GM12878 (cell line): ENCODE measurements at regions not wholly inside any gene's neighbourhood (a gene's known extent, or its start where the extent isn't known, plus 50 kb on each side); places are given as distances from the start of the nearest gene placed in this dataset.

Source experiments
- ATAC-seq: fragments of 200-7000 bp; cut with Tn5 transposase; 3 replicates; pipeline ENCODE4 v1.9.1; 2020; ENCODE audit warnings: mild to moderate bottlenecking, moderate library complexity
- BruUV-seq: library from RNA; stranded (reverse); fragments of 400-500 nt; replicated peaks from 2 replicates; lab custom pipeline; 2021; lab: Mats Ljungman, UMichigan
- CTCF ChIA-PET: fragments of 300-600 bp; sonication (Branson Sonifier 250); formaldehyde crosslinking; extraction: SDS; loops from one replicate; lab custom pipeline; 2021; ENCODE audit warnings: inconsistent platforms; lab: Yijun Ruan, JAX
- POLR2A ChIA-PET: fragments of 350-600 bp; formaldehyde crosslinking; extraction: SDS; loops from one replicate; lab custom pipeline; 2021; ENCODE audit warnings: inconsistent platforms; lab: Charles Lee
- RAD21 ChIA-PET: fragments of 300-600 bp; sonication (Branson Sonifier 250); formaldehyde crosslinking; loops from one replicate; lab custom pipeline; 2023; ENCODE audit warnings: antibody characterized with exemption; ENCODE audit not compliant: unreplicated experiment; lab: Charles Lee
- SMC1A ChIA-PET: fragments of 300-600 bp; sonication (Branson Sonifier 250); formaldehyde crosslinking; loops from one replicate; lab custom pipeline; 2023; ENCODE audit not compliant: unreplicated experiment, uncharacterized antibody; lab: Charles Lee
- DNase-seq: peaks from one replicate; pipeline ENCODE4 v3.0.0-alpha.2; 2011; ENCODE audit warnings: low read depth, low spot score
- FAIRE-seq: peaks from 3 replicates; lab custom pipeline; 2011; peaks lifted over from hg19 to GRCh38; lab: Jason Lieb, UNC
- H2AFZ ChIP-seq: 2 replicates; pipeline ENCODE4 v1.6.0; 2011; ENCODE audit warnings: low read depth, low read length, control low read depth; ENCODE audit not compliant: control insufficient read depth
- H3K27ac ChIP-seq: 2 replicates; pipeline ENCODE4 v1.5.1; 2011; ENCODE audit warnings: control low read depth; ENCODE audit not compliant: control insufficient read depth, insufficient read depth
- H3K27me3 ChIP-seq, 2 experiments: replicated peaks in 1 of 2; 2 replicates each; pipeline versions ENCODE4 v1.6.0 to v1.6.1; 2011; ENCODE audit warnings: low read length in 1 of 2; ENCODE audit not compliant: control insufficient read depth in 2 of 2, insufficient read depth in 2 of 2
- H3K36me3 ChIP-seq, 2 experiments: 2 replicates each; pipeline ENCODE4 v1.5.1; 2011; ENCODE audit warnings: low read length in 1 of 2; ENCODE audit not compliant: control insufficient read depth in 2 of 2, insufficient read depth in 2 of 2
- H3K4me1 ChIP-seq: 2 replicates; pipeline ENCODE4 v1.6.1; 2011; ENCODE audit warnings: mild to moderate bottlenecking, low read length, moderate library complexity, mixed read lengths; ENCODE audit not compliant: control insufficient read depth, insufficient read depth
- H3K4me2 ChIP-seq: 2 replicates; pipeline ENCODE4 v1.6.0; 2011; ENCODE audit warnings: control low read depth; ENCODE audit not compliant: control insufficient read depth, insufficient read depth
- H3K4me3 ChIP-seq: fragments of 200-600 bp; sonication (generic); 2 replicates; pipeline ENCODE4 v1.5.1; 2016
- H3K79me2 ChIP-seq: 2 replicates; pipeline ENCODE4 v1.6.0; 2011; ENCODE audit warnings: low read length; ENCODE audit not compliant: control insufficient read depth, insufficient read depth
- H3K9ac ChIP-seq: 2 replicates; pipeline ENCODE4 v1.8.0; 2011; ENCODE audit warnings: low read length, control low read depth, mixed read lengths; ENCODE audit not compliant: control insufficient read depth, insufficient read depth
- H3K9me3 ChIP-seq: replicated peaks from 3 replicates; pipeline ENCODE4 v1.5.1; 2011; ENCODE audit warnings: mild to moderate bottlenecking, low read length; ENCODE audit not compliant: control insufficient read depth, insufficient read depth
- H4K20me1 ChIP-seq: 2 replicates; pipeline ENCODE4 v1.6.0; 2011; ENCODE audit not compliant: control insufficient read depth, insufficient read depth
- ASH2L ChIP-seq: fragments of 300-600, 200-600 bp; sonication (generic); IDR thresholded peaks from 2 replicates; pipeline ENCODE4 v1.6.1; 2017; ENCODE audit warnings: low read depth, mild to moderate bottlenecking, borderline replicate concordance
- EZH2 ChIP-seq: IDR thresholded peaks from 2 replicates; pipeline ENCODE4 v1.6.1; 2012; ENCODE audit warnings: low read depth, mild to moderate bottlenecking, control low read depth, inconsistent platforms, low read length, borderline replicate concordance; ENCODE audit not compliant: control insufficient read depth
- MTA3 ChIP-seq: IDR thresholded peaks from 2 replicates; pipeline ENCODE4 v1.6.1; 2012; ENCODE audit warnings: low read length, inconsistent platforms, borderline replicate concordance
- PKNOX1 ChIP-seq: fragments of 450-650 bp; IDR thresholded peaks from 2 replicates; pipeline ENCODE4 v1.6.1; 2016; ENCODE audit warnings: mild to moderate bottlenecking
- TAF1 ChIP-seq: IDR thresholded peaks from 2 replicates; pipeline ENCODE4 v1.6.1; 2011; ENCODE audit warnings: mild to moderate bottlenecking, low read depth, low read length, borderline replicate concordance
- TCF12 ChIP-seq: IDR thresholded peaks from 2 replicates; pipeline ENCODE4 v1.6.1; 2011; ENCODE audit warnings: low read depth, mild to moderate bottlenecking, low read length
- ZBED1 ChIP-seq: IDR thresholded peaks from 2 replicates; pipeline ENCODE4 v1.6.1; 2016; ENCODE audit warnings: borderline replicate concordance
- ZBTB11 ChIP-seq: fragments of 450-650 bp; formaldehyde crosslinking; IDR thresholded peaks from 2 replicates; pipeline ENCODE4 v1.5.0; 2022; ENCODE audit warnings: mild to moderate bottlenecking, missing genetic modification characterization
- ZZZ3 ChIP-seq: IDR thresholded peaks from 2 replicates; pipeline ENCODE4 v1.6.1; 2011; ENCODE audit warnings: low read depth; ENCODE audit not compliant: control insufficient read depth, insufficient read length
- WGBS: methylation state at CpG from one replicate; pipeline ENCODE4 v1.1.6; 2016; ENCODE audit warnings: low lambda C conversion rate; ENCODE audit not compliant: insufficient replicate concordance, insufficient coverage; ENCODE audit errors: missing lambda C conversion rate; 5-methylcytosine and 5-hydroxymethylcytosine counted together
- in situ Hi-C: fragments of 300-500 bp; cut with MboI; formaldehyde crosslinking; loops from 9 replicates; pipeline ENCODE4 v1.14.3; 2018; ENCODE audit warnings: mixed read lengths
- intact Hi-C: fragments of 100-400 bp; cut with micrococcal nuclease; formaldehyde crosslinking; loops from one replicate; pipeline ENCODE4 v1.14.2; 2022; ENCODE audit not compliant: unreplicated experiment

- Histone ChIP-seq H3K9me3 (no peaks in the 10 kb centered on the region; the same call in 2 of the 3 replicates), H3K27me3 (peaks cover 0 to 3% of the 10 kb centered on the region in 2 experiments; a peak in 2 of 4 replicates), H3K4me1 (no peaks in the 10 kb centered on the region), H2AFZ (no peak overlapping the region), H3K27ac (no peak overlapping the region), H3K4me2 (no peak overlapping the region), H3K9ac (no peak overlapping the region), H4K20me1 (no peaks in the 10 kb centered on the region), H3K36me3 (no peaks in the 10 kb centered on the region), H3K4me3 (no peak overlapping the region), H3K79me2 (no peaks in the 10 kb centered on the region)
- FAIRE-seq = no peak
- ChIA-PET RAD21 (no interaction called here), SMC1A (no interaction called here), POLR2A (no interaction called here), CTCF (no interaction called here)
- ATAC-seq = no peak
- WGBS = 15% methylated on average over 11 of the region's 11 CpGs
- in situ Hi-C loops (no loop called here), intact Hi-C loops (no loop called here)
- no peak for DNase-seq
- BruUV-seq = no TSS peak
- TF ChIP-seq EZH2 = no peak
- TF ChIP-seq ASH2L = no peak
- TF ChIP-seq MTA3 = no peak
- no peak for TF ChIP-seq ZBED1
- no peak for TF ChIP-seq PKNOX1
- no peak for TF ChIP-seq ZBTB11 (CRISPR knock-in tag)
- TF ChIP-seq TAF1 = no peak
- no peak for TF ChIP-seq ZZZ3
- TF ChIP-seq TCF12 = no peak
These were observed 119.1 kb upstream of the NCK2 start for GRCh38 chr2:105625632-105626031.
